ENCODE measurements at regions not wholly inside any gene's neighbourhood (a gene's known extent, or its start where the extent isn't known, plus 50 kb on each side); places are given as distances from the start of the nearest gene placed in this dataset.

- TF ChIP-seq, protein P1, sequence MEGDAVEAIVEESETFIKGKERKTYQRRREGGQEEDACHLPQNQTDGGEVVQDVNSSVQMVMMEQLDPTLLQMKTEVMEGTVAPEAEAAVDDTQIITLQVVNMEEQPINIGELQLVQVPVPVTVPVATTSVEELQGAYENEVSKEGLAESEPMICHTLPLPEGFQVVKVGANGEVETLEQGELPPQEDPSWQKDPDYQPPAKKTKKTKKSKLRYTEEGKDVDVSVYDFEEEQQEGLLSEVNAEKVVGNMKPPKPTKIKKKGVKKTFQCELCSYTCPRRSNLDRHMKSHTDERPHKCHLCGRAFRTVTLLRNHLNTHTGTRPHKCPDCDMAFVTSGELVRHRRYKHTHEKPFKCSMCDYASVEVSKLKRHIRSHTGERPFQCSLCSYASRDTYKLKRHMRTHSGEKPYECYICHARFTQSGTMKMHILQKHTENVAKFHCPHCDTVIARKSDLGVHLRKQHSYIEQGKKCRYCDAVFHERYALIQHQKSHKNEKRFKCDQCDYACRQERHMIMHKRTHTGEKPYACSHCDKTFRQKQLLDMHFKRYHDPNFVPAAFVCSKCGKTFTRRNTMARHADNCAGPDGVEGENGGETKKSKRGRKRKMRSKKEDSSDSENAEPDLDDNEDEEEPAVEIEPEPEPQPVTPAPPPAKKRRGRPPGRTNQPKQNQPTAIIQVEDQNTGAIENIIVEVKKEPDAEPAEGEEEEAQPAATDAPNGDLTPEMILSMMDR (IDR thresholded peaks at IDR 0.05), result no peak
- TF ChIP-seq POLR2A (IDR thresholded peaks at IDR 0.05), result no peak
Observed at GRCh38 chr6:169376458-169376857, 122.8 kb upstream of the THBS2 start.

All from esophagus squamous epithelium (tissue), 4 donors.